Spleen (tissue), 7 donors: ENCODE measurements at regions not wholly inside any gene's neighbourhood (a gene's known extent, or its start where the extent isn't known, plus 50 kb on each side); places are given as distances from the start of the nearest gene placed in this dataset.

ENCODE experiments used
- POLR2A ChIP-seq, 3 donors: fragments of 450-650 bp; IDR thresholded peaks; one replicate each; pipeline ENCODE4 v1.5.1; 2017; ENCODE audit warnings: antibody characterized with exemption in 3 of 3, mild to moderate bottlenecking in 1 of 3
- POLR2AphosphoS5 ChIP-seq, 3 donors: sonication (generic); formaldehyde crosslinking; IDR thresholded peaks; one replicate each; pipeline ENCODE4 v1.5.1; 2017; ENCODE audit warnings: antibody characterized with exemption in 3 of 3
- TF ChIP-seq, protein P1 (sequence below), 11 experiments: fragments of 200-600 bp in 7 of 11; fragments of 450-650 bp in 4 of 11; sonication (generic) in 4 of 11; IDR thresholded peaks in 8 of 11; conservative IDR thresholded peaks in 3 of 11; 1 replicate in 7 of 11; 2 replicates in 4 of 11; pipeline versions ENCODE4 v1.4.0 to v1.8.0; 2016 to 2021; ENCODE audit warnings: antibody characterized with exemption in 11 of 11, inconsistent platforms in 4 of 11, mild to moderate bottlenecking in 1 of 11
- donor health status: DM: no; HTN: no; CAD: no; lungs with moderate emphysema.
- donor health status: DM: no; HTN: no; CAD: no.
- donor health status: DM: no; HTN: no; CAD: no.

DNA sequence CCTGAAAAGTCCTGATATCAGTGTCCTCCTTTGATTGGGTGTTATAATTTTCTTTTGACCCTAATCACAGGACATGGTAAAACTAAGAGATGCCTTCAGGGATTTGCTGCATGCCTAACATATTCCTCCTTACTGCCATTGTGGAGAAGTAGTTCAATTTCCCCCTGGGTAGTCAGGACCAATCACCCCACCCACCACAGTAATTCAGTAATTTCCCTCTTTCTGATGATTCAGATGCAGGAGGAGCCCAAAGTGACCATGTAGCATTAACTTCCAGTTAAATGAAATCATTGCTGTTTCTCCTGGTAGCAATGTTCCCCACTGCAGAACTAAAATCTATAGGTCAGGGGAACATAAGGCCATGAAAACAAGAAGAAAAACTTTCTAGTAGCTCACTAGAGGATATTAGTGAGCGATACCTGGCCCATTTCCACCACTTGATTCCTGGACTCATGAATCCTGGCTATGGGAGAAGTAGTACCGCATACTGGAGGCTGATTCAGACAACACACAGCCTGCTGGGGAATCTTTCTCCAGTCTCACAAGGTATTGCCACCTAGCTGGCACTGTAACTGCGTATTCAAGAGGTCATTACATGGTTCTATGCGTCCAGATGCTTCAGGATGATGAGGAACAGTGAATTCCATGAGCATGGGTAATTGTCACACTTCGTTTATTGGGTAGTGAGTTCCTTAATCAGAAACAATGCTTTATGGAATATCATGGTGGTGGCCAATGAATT is 561.2 kb downstream of the HAO1 start:
- no peak for TF ChIP-seq POLR2AphosphoS5 (IDR thresholded peaks at IDR 0.05)
- TF ChIP-seq, protein P1, sequence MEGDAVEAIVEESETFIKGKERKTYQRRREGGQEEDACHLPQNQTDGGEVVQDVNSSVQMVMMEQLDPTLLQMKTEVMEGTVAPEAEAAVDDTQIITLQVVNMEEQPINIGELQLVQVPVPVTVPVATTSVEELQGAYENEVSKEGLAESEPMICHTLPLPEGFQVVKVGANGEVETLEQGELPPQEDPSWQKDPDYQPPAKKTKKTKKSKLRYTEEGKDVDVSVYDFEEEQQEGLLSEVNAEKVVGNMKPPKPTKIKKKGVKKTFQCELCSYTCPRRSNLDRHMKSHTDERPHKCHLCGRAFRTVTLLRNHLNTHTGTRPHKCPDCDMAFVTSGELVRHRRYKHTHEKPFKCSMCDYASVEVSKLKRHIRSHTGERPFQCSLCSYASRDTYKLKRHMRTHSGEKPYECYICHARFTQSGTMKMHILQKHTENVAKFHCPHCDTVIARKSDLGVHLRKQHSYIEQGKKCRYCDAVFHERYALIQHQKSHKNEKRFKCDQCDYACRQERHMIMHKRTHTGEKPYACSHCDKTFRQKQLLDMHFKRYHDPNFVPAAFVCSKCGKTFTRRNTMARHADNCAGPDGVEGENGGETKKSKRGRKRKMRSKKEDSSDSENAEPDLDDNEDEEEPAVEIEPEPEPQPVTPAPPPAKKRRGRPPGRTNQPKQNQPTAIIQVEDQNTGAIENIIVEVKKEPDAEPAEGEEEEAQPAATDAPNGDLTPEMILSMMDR (IDR thresholded peaks at IDR 0.05 in 8 of 11, conservative IDR thresholded peaks at IDR 0.05 in 3 of 11) = no peak
- TF ChIP-seq POLR2A (IDR thresholded peaks at IDR 0.05) = no peak
